CD4-positive, alpha-beta memory T cell (primary cell): ENCODE measurements at regions not wholly inside any gene's neighbourhood (a gene's known extent, or its start where the extent isn't known, plus 50 kb on each side); places are given as distances from the start of the nearest gene placed in this dataset.

Experiments used
- CTCF ChIA-PET: fragments of 350-600 bp; sonication (Branson Sonifier 250); formaldehyde crosslinking; loops from one replicate; lab custom pipeline; 2021; ENCODE audit warnings: inconsistent platforms; ENCODE audit not compliant: partially characterized antibody; lab: Charles Lee
- POLR2A ChIA-PET: fragments of 350-600 bp; sonication (Branson Sonifier 250); formaldehyde crosslinking; loops from one replicate; lab custom pipeline; 2021; ENCODE audit not compliant: partially characterized antibody; lab: Charles Lee
- DNase-seq, 5 donors: peaks; one replicate each; pipeline versions ENCODE4 v3.0.0 to v3.0.0-alpha.2; 2020 to 2022; ENCODE audit warnings: mixed read lengths in 1 of 5
- H3K27ac ChIP-seq: one replicate; pipeline ENCODE4 v1.7.0; 2013; ENCODE audit warnings: low read depth, low read length
- H3K27me3 ChIP-seq: 2 replicates; pipeline ENCODE4 v1.7.0; 2013; ENCODE audit warnings: mild to moderate bottlenecking, low read length, moderate library complexity; ENCODE audit not compliant: insufficient read depth
- H3K36me3 ChIP-seq: 2 replicates; pipeline ENCODE4 v1.7.0; 2013; ENCODE audit warnings: mild to moderate bottlenecking, low read length, moderate library complexity; ENCODE audit not compliant: insufficient read depth
- H3K4me1 ChIP-seq: 2 replicates; pipeline ENCODE4 v1.7.0; 2013; ENCODE audit warnings: mild to moderate bottlenecking, low read length, moderate library complexity; ENCODE audit not compliant: insufficient read depth
- H3K4me3 ChIP-seq, 2 donors: one replicate each; pipeline ENCODE4 v1.7.0; 2013; ENCODE audit warnings: low read length in 2 of 2, mild to moderate bottlenecking in 1 of 2
- H3K9me3 ChIP-seq, 2 donors: one replicate each; pipeline ENCODE4 v1.7.0; 2013; ENCODE audit warnings: low read length in 2 of 2, control low read depth in 1 of 2; ENCODE audit not compliant: control insufficient read depth in 1 of 2
- H3K27ac Mint-ChIP-seq, 7 donors: one replicate each; pipeline ENCODE4 v1.8.0; 2020 to 2021; ENCODE audit warnings: mixed read lengths in 7 of 7, mild to moderate bottlenecking in 6 of 7, inconsistent platforms in 3 of 7, moderate library complexity in 3 of 7
- H3K27me3 Mint-ChIP-seq, 2 donors: one replicate each; pipeline ENCODE4 v1.8.0; 2020 to 2021; ENCODE audit warnings: mixed read lengths in 2 of 2
- H3K36me3 Mint-ChIP-seq, 2 donors: one replicate each; pipeline ENCODE4 v1.8.0; 2020 to 2021; ENCODE audit warnings: mixed read lengths in 2 of 2, inconsistent platforms in 1 of 2, mild to moderate bottlenecking in 1 of 2
- H3K4me1 Mint-ChIP-seq, 4 donors: one replicate each; pipeline ENCODE4 v1.8.0; 2020 to 2021; ENCODE audit warnings: mixed read lengths in 4 of 4, mild to moderate bottlenecking in 1 of 4
- H3K4me3 Mint-ChIP-seq, 8 donors: one replicate each; pipeline ENCODE4 v1.8.0; 2020 to 2021; ENCODE audit warnings: mixed read lengths in 8 of 8, mild to moderate bottlenecking in 7 of 8, moderate library complexity in 6 of 8, inconsistent platforms in 3 of 8
- H3K9me3 Mint-ChIP-seq, 8 donors: one replicate each; pipeline ENCODE4 v1.8.0; 2020 to 2021; ENCODE audit warnings: mixed read lengths in 8 of 8, mild to moderate bottlenecking in 5 of 8, inconsistent platforms in 3 of 8, moderate library complexity in 1 of 8
- intact Hi-C: fragments of 100-400 bp; cut with micrococcal nuclease; formaldehyde crosslinking; loops from one replicate; pipeline ENCODE4 v1.15.1; 2023

DNA sequence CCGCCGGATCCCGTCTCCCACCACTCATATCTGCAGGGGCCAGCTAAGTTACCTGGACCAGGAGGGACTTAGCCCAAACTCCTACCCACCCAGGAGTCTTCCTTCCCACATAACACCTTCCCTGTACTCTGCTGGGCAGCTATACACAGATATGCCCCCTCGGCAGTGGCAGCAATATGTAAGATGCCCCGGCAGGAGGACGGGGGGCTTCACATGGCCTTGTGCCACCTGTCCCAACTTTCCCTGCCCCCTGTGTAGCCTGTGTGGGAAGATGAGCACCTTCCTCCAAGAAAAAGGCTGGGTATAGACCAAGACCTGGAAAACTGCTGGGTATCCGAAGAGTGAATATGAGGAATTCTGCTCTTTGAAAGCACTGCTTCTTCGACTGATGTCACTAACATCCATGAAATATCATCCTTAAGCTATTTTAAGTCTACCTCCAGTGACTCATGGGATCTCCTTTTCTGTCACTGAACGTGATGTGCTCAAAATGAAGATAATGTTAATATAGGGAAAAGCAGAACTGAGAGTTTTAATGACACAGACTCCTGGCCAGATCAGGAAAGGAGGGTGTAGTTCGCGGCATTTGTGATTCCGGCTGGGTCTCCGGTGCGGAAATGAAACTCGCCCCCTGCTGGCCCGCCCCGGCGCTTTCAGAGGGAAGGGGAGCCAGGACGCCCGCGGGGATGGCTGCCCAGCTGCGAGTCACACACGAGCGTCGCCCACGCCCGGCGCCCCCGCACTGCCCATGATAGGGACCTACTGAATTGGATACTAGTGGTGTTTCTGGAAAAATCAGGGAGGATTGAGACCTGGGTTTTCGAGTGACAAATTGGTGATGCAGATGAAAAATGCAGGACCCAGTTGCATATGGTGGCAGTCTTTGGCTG is 256.9 kb upstream of the NFE2L3 start:
- Mint-ChIP-seq H3K27ac (peak overlapping the region in 4 of 7 donors; percentile 9 to 77 (median 43)), H3K4me1 (peaks cover 16 to 24% (median 21%) of the 10 kb centered on the region in 4 donors)

DNA sequence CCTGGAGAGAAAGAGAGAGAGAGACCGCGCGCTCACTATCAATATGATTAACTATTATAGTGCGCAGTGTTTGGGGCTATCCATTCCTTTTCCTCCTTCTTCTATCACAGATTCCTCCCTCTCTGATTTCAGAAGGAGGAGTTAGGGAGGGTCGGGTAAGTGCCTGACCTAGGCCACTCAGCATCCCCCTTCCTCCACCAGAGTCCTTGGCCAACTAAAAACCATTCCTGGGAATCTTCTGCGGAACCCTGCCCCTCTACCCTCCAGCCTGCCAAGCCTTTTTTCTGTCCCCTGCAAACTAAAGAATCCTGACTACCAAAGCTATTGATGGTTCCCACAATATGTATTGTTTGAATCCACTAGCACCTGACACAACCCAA is 256.2 kb upstream of the NFE2L3 start:
- DNase-seq, result no peak
- POLR2A ChIA-PET, result interaction anchor here (2.1 kb wide), 1 partner anchor 304 kb away, joined by 7 read pairs; no protein-coding TSS in a partner anchor
- Mint-ChIP-seq H3K4me1 (peaks cover 16 to 24% (median 21%) of the 10 kb centered on the region in 4 donors), H3K27ac (peak overlapping the region in 1 of 7 donors; percentile 28), H3K27me3 (peaks cover 0 to 3% of the 10 kb centered on the region in 2 donors), H3K9me3 (peaks cover 0 to 2% (median 0%) of the 10 kb centered on the region in 8 donors), H3K36me3 (peaks cover 0 to 2% of the 10 kb centered on the region in 2 donors), H3K4me3 (peak overlapping the region in 4 of 8 donors; percentile 44 to 94 (median 56))
- Histone ChIP-seq H3K27ac (no peak overlapping the region), H3K27me3 (no peaks in the 10 kb centered on the region), H3K4me3 (no peak overlapping the region), H3K4me1 (peaks cover 26% of the 10 kb centered on the region), H3K36me3 (no peaks in the 10 kb centered on the region), H3K9me3 (no peaks in the 10 kb centered on the region)
- CTCF ChIA-PET, result interaction anchor here (0.7 to 10.9 kb wide), 19 partner anchors 11 to 1275 kb away, joined by 3 to 161 read pairs (median 6); no protein-coding TSS in a partner anchor
- intact Hi-C loops, result no loop called here

More for the DNA sequence above, 256.9 kb upstream of the NFE2L3 start:
- peak; percentile 44 to 60 (median 51) for DNase-seq
- H3K36me3 Mint-ChIP-seq, result peaks cover 0 to 2% of the 10 kb centered on the region in 2 donors
- intact Hi-C loops, result loop anchor here (5.0 kb wide), 2 partner anchors 182 to 397 kb away; partner anchors contain the start of gene SNX10
- H3K36me3 ChIP-seq, result no peaks in the 10 kb centered on the region
- H3K4me3 Mint-ChIP-seq, result peak overlapping the region; percentile 50 to 94 (median 56)
- no peaks in the 10 kb centered on the region for H3K27me3 ChIP-seq
- peaks cover 0 to 2% (median 0%) of the 10 kb centered on the region in 8 donors for H3K9me3 Mint-ChIP-seq
- H3K27ac ChIP-seq, result no peak overlapping the region
- ChIA-PET POLR2A (interaction anchor here (0.7 to 2.1 kb wide), 4 partner anchors 9 to 305 kb away, joined by 3 to 7 read pairs (median 3); no protein-coding TSS in a partner anchor), CTCF (interaction anchor here (0.6 to 10.9 kb wide), 26 partner anchors 12 to 1301 kb away, joined by 3 to 161 read pairs (median 4); no protein-coding TSS in a partner anchor)
- peaks cover 26% of the 10 kb centered on the region for H3K4me1 ChIP-seq
- H3K4me3 ChIP-seq, result no peak overlapping the region
- H3K9me3 ChIP-seq, result no peaks in the 10 kb centered on the region
- H3K27me3 Mint-ChIP-seq, result peaks cover 0 to 3% of the 10 kb centered on the region in 2 donors

DNA sequence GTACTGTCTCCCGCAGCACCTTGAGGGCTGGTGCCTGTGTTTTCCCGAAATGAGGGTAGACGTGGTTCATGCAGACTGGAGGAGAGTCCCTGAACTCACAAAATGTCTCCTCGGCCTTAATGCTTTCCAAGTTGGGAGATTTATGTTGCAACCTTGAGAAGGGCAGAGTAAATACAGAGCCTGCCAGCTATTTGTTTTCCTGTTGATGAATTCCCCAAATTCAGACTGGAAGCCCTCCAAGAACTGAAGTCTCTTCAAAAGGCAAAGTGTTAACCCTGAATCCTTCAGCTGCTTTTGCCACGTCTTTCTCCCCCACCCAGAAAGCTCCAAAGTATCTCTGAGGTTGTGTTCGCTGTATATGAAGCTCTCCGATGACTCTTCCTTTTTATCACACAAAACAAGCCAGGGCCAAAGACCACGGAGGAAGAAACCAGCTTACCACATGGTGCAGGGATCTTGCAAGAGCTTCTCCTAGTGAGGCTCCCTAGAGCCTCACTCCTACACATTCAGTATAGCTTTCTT is 254.7 kb upstream of the NFE2L3 start:
- no peaks in the 10 kb centered on the region for H3K27me3 ChIP-seq
- peaks cover 0 to 2% (median 0%) of the 10 kb centered on the region in 8 donors for H3K9me3 Mint-ChIP-seq
- no peaks in the 10 kb centered on the region for H3K36me3 ChIP-seq
- H3K4me1 ChIP-seq, result peaks cover 26% of the 10 kb centered on the region
- H3K9me3 ChIP-seq, result no peaks in the 10 kb centered on the region
- no peak for DNase-seq
- H3K36me3 Mint-ChIP-seq, result peaks cover 0 to 2% of the 10 kb centered on the region in 2 donors
- ChIA-PET POLR2A (no interaction called here), CTCF (interaction anchor here (0.9 to 10.9 kb wide), 15 partner anchors 10 to 1244 kb away, joined by 3 to 161 read pairs (median 3); no protein-coding TSS in a partner anchor)
- no peak overlapping the region for H3K27ac ChIP-seq
- intact Hi-C loops, result no loop called here
- H3K27me3 Mint-ChIP-seq, result peaks cover 0 to 3% of the 10 kb centered on the region in 2 donors
- no peak overlapping the region for H3K27ac Mint-ChIP-seq
- peaks cover 16 to 24% (median 21%) of the 10 kb centered on the region in 4 donors for H3K4me1 Mint-ChIP-seq
- no peak overlapping the region for H3K4me3 Mint-ChIP-seq
- no peak overlapping the region for H3K4me3 ChIP-seq

DNA sequence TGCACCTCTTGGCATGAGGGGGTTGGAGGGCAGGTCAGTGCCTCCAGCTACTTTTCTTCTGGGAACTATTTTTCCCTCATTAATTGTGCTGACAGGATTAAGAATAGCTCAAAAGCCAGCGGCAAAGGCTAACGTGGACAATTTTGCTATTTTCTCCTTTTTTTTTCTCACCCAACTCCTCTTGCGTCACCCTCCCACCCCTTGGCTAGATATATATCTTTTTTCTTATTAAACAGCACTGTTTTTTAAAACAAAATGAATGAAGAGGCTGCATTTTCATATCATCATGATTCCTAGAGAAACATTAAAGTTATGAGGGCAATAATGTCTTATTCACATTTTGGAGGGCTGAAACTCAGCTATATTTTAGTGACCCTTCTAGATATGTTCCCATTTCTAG is 251.8 kb upstream of the NFE2L3 start:
- Histone ChIP-seq H3K27me3 (no peaks in the 10 kb centered on the region), H3K27ac (no peak overlapping the region), H3K4me3 (no peak overlapping the region), H3K4me1 (peaks cover 5% of the 10 kb centered on the region), H3K9me3 (no peaks in the 10 kb centered on the region), H3K36me3 (no peaks in the 10 kb centered on the region)
- H3K9me3 Mint-ChIP-seq, result no peaks in the 10 kb centered on the region
- H3K4me1 Mint-ChIP-seq, result peaks cover under 1 to 4% (median 3%) of the 10 kb centered on the region in 4 donors
- no peak overlapping the region for H3K4me3 Mint-ChIP-seq
- no peaks in the 10 kb centered on the region for H3K36me3 Mint-ChIP-seq
- intact Hi-C loops, result no loop called here
- ChIA-PET CTCF (interaction anchor here (2.4 kb wide), 1 partner anchor 8 kb away, joined by 15 read pairs; no protein-coding TSS in a partner anchor), POLR2A (no interaction called here)
- peaks cover 0 to 1% of the 10 kb centered on the region in 2 donors for H3K27me3 Mint-ChIP-seq
- no peak overlapping the region for H3K27ac Mint-ChIP-seq
- no peak for DNase-seq

DNA sequence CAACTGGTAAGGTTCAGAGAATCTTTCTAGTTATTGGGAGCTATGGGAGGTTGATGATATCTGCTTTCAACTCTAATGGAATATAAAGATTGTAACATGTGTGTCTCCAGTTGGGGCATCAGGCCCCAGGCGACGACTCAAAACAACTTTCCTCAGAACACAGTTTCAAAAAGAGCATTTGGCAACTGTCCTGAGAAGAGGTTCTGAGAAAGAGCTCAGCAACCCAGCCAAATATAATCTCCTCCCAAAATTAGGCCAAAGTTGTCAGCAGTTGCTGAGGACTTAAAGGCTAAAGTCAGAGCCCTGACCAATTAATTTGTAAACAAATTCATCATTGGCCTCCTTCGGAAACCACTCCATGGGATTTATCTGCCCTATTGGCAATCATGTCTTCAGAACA is 251.1 kb upstream of the NFE2L3 start:
- ChIA-PET POLR2A (no interaction called here), CTCF (interaction anchor here (1.0 to 2.4 kb wide), 6 partner anchors 8 to 469 kb away, joined by 3 to 15 read pairs (median 5); no protein-coding TSS in a partner anchor)
- intact Hi-C loops, result no loop called here
- Histone ChIP-seq H3K4me1 (no peaks in the 10 kb centered on the region), H3K27ac (no peak overlapping the region), H3K27me3 (no peaks in the 10 kb centered on the region), H3K4me3 (no peak overlapping the region), H3K9me3 (no peaks in the 10 kb centered on the region), H3K36me3 (no peaks in the 10 kb centered on the region)
- Mint-ChIP-seq H3K4me1 (peaks cover 0 to 1% (median 0%) of the 10 kb centered on the region in 4 donors), H3K27ac (no peak overlapping the region), H3K9me3 (no peaks in the 10 kb centered on the region), H3K4me3 (no peak overlapping the region), H3K36me3 (no peaks in the 10 kb centered on the region), H3K27me3 (peaks cover 0 to 3% of the 10 kb centered on the region in 2 donors)
- no peak for DNase-seq

DNA sequence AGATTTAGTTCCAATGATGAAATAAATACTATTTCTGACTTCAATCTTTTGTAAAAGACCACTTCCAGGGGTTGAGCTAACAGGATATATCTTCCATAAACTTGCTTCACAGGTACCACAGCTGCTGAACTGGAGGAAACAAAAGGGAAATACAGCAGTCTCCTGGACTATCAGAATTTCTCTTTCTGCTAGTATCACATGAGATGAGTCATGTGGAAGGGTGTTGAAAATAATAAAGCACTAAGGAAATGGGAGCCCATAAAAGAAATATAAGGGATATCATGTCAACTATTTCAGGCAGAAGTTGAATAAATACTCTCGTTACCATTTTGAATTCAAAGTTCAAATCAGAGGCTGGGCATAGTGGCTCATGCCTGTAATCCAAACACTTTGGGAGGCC is 250.3 kb upstream of the NFE2L3 start:
- intact Hi-C loops, result no loop called here
- Mint-ChIP-seq H3K27me3 (peaks cover 0 to 3% of the 10 kb centered on the region in 2 donors), H3K4me3 (no peak overlapping the region), H3K27ac (no peak overlapping the region), H3K36me3 (no peaks in the 10 kb centered on the region), H3K9me3 (no peaks in the 10 kb centered on the region), H3K4me1 (no peaks in the 10 kb centered on the region)
- H3K9me3 ChIP-seq, result no peaks in the 10 kb centered on the region
- H3K27ac ChIP-seq, result no peak overlapping the region
- ChIA-PET POLR2A (no interaction called here), CTCF (interaction anchor here (1.0 to 2.4 kb wide), 6 partner anchors 9 to 468 kb away, joined by 3 to 15 read pairs (median 5); no protein-coding TSS in a partner anchor)
- H3K4me3 ChIP-seq, result no peak overlapping the region
- no peak for DNase-seq
- H3K4me1 ChIP-seq, result no peaks in the 10 kb centered on the region
- H3K36me3 ChIP-seq, result no peaks in the 10 kb centered on the region
- H3K27me3 ChIP-seq, result no peaks in the 10 kb centered on the region
